GM23338 (cell line): ENCODE measurements at regions not wholly inside any gene's neighbourhood (a gene's known extent, or its start where the extent isn't known, plus 50 kb on each side); places are given as distances from the start of the nearest gene placed in this dataset.

Experiments
- ATAC-seq: fragments of 200-7000 bp; cut with Tn5 transposase; 3 replicates; pipeline ENCODE4 v1.9.1; 2020
- DNase-seq: peaks from one replicate; pipeline ENCODE4 v3.0.0-alpha.2; 2015; ENCODE audit warnings: low spot score
- H2AFZ ChIP-seq: fragments of 200-600 bp; sonication (generic); 2 replicates; pipeline ENCODE4 v1.8.0; 2016; ENCODE audit warnings: antibody characterized with exemption, mild to moderate bottlenecking, moderate library complexity
- H3F3A ChIP-seq: fragments of 200-600 bp; sonication (generic); replicated peaks from 2 replicates; pipeline ENCODE4 v1.8.0; 2017; ENCODE audit warnings: antibody characterized with exemption, mixed run types, low read depth
- H3K27ac ChIP-seq: fragments of 200-600 bp; sonication (generic); 2 replicates; pipeline ENCODE4 v1.6.1; 2016; ENCODE audit warnings: low read depth
- H3K27me3 ChIP-seq: fragments of 200-600 bp; sonication (generic); 2 replicates; pipeline ENCODE4 v1.8.0; 2016; ENCODE audit warnings: mild to moderate bottlenecking, mixed run types, moderate library complexity; ENCODE audit not compliant: insufficient read depth
- H3K36me3 ChIP-seq: fragments of 200-600 bp; sonication (generic); 2 replicates; pipeline ENCODE4 v1.8.0; 2016; ENCODE audit warnings: mild to moderate bottlenecking; ENCODE audit not compliant: insufficient read depth
- H3K4me1 ChIP-seq: fragments of 200-600 bp; sonication (generic); 2 replicates; pipeline ENCODE4 v1.8.0; 2016; ENCODE audit warnings: mild to moderate bottlenecking, moderate library complexity; ENCODE audit not compliant: insufficient read depth
- H3K4me2 ChIP-seq: fragments of 200-600 bp; sonication (generic); 2 replicates; pipeline ENCODE4 v1.7.1; 2017; ENCODE audit warnings: mixed run types
- H3K4me3 ChIP-seq: fragments of 200-600 bp; sonication (generic); 2 replicates; pipeline ENCODE4 v1.6.1; 2016; ENCODE audit warnings: mixed run types
- H3K79me2 ChIP-seq: fragments of 200-600 bp; sonication (generic); replicated peaks from 2 replicates; pipeline ENCODE4 v1.8.0; 2017; ENCODE audit warnings: mild to moderate bottlenecking; ENCODE audit not compliant: insufficient read depth
- H3K9me2 ChIP-seq: fragments of 200-600 bp; sonication (generic); 2 replicates; pipeline ENCODE4 v1.8.0; 2017; ENCODE audit not compliant: insufficient read depth
- H4K20me1 ChIP-seq: fragments of 200-600 bp; sonication (generic); replicated peaks from 2 replicates; pipeline ENCODE4 v1.8.0; 2017; ENCODE audit warnings: mild to moderate bottlenecking; ENCODE audit not compliant: insufficient read depth
- H3K27ac Mint-ChIP-seq: 2 replicates; pipeline ENCODE4 v1.8.0; 2020; ENCODE audit warnings: inconsistent platforms, mild to moderate bottlenecking, moderate library complexity, mixed read lengths
- H3K27me3 Mint-ChIP-seq: 3 replicates; pipeline ENCODE4 v1.8.0; 2022; ENCODE audit warnings: low read depth, mild to moderate bottlenecking, moderate library complexity, mixed read lengths, inconsistent platforms; ENCODE audit not compliant: insufficient read depth, poor library complexity
- H3K36me3 Mint-ChIP-seq: 3 replicates; pipeline ENCODE4 v1.8.0; 2021; ENCODE audit warnings: low read depth, mild to moderate bottlenecking, inconsistent platforms, moderate library complexity, mixed read lengths
- H3K4me1 Mint-ChIP-seq: 3 replicates; pipeline ENCODE4 v1.8.0; 2020; ENCODE audit warnings: mild to moderate bottlenecking, inconsistent platforms, mixed read lengths
- H3K4me3 Mint-ChIP-seq: 3 replicates; pipeline ENCODE4 v1.8.0; 2021; ENCODE audit warnings: moderate library complexity, mild to moderate bottlenecking, inconsistent platforms, mixed read lengths
- H3K9me3 Mint-ChIP-seq: 3 replicates; pipeline ENCODE4 v1.8.0; 2020; ENCODE audit warnings: moderate library complexity, mild to moderate bottlenecking, inconsistent platforms, mixed read lengths
- CREB1 ChIP-seq: fragments of 250-450 bp; sonication (Bioruptor Pico); IDR thresholded peaks from 2 replicates; pipeline ENCODE4 v1.5.0; 2020; ENCODE audit warnings: low read depth, mild to moderate bottlenecking, moderate library complexity
- ETS1 ChIP-seq: IDR thresholded peaks from 2 replicates; pipeline ENCODE4 v1.6.1; 2016; ENCODE audit warnings: antibody characterized with exemption
- EZH2 ChIP-seq: fragments of 200-600 bp; sonication (generic); IDR thresholded peaks from one replicate; pipeline ENCODE4 v1.8.0; 2017; ENCODE audit warnings: antibody characterized with exemption, mild to moderate bottlenecking, low read depth; ENCODE audit not compliant: unreplicated experiment
- EZH2phosphoT487 ChIP-seq: fragments of 200-600 bp; sonication (generic); IDR thresholded peaks from one replicate; pipeline ENCODE4 v1.8.1; 2018; ENCODE audit warnings: antibody characterized with exemption; ENCODE audit not compliant: unreplicated experiment
- JUNB ChIP-seq: IDR thresholded peaks from one replicate; pipeline ENCODE4 v1.6.1; 2016; ENCODE audit warnings: antibody characterized with exemption; ENCODE audit not compliant: unreplicated experiment
- STAT1 ChIP-seq: IDR thresholded peaks from one replicate; pipeline ENCODE4 v1.6.1; 2016; ENCODE audit warnings: antibody characterized with exemption; ENCODE audit not compliant: unreplicated experiment
- ZNF114 ChIP-seq: fragments of 250-450 bp; sonication (Bioruptor Pico); IDR thresholded peaks from 2 replicates; pipeline ENCODE4 v1.5.0; 2020; ENCODE audit warnings: mild to moderate bottlenecking, moderate library complexity
- ZNF331 ChIP-seq: fragments of 250-450 bp; sonication (Bioruptor Pico); IDR thresholded peaks from 2 replicates; pipeline ENCODE4 v1.5.0; 2020; ENCODE audit warnings: low read depth, mild to moderate bottlenecking, moderate library complexity
- TF ChIP-seq, protein P1 (sequence below): IDR thresholded peaks from one replicate; pipeline ENCODE4 v1.6.1; 2018; ENCODE audit warnings: antibody characterized with exemption; ENCODE audit not compliant: unreplicated experiment

GRCh38 chr6:85971238-85971637, 328.6 kb upstream of the SYNCRIP start:
- Mint-ChIP-seq H3K27ac (no peak overlapping the region), H3K4me1 (no peaks in the 10 kb centered on the region), H3K36me3 (no peaks in the 10 kb centered on the region), H3K4me3 (no peak overlapping the region), H3K27me3 (no peaks in the 10 kb centered on the region), H3K9me3 (no peaks in the 10 kb centered on the region)
- H3K27ac ChIP-seq: no peak overlapping the region
- no peaks in the 10 kb centered on the region for H3F3A ChIP-seq
- TF ChIP-seq EZH2phosphoT487 (no peak), ZNF331 (CRISPR knock-in tag) (no peak), ETS1 (no peak), CREB1 (CRISPR knock-in tag) (no peak), EZH2 (no peak), JUNB (no peak), ZNF114 (no peak)
- TF ChIP-seq, protein P1, sequence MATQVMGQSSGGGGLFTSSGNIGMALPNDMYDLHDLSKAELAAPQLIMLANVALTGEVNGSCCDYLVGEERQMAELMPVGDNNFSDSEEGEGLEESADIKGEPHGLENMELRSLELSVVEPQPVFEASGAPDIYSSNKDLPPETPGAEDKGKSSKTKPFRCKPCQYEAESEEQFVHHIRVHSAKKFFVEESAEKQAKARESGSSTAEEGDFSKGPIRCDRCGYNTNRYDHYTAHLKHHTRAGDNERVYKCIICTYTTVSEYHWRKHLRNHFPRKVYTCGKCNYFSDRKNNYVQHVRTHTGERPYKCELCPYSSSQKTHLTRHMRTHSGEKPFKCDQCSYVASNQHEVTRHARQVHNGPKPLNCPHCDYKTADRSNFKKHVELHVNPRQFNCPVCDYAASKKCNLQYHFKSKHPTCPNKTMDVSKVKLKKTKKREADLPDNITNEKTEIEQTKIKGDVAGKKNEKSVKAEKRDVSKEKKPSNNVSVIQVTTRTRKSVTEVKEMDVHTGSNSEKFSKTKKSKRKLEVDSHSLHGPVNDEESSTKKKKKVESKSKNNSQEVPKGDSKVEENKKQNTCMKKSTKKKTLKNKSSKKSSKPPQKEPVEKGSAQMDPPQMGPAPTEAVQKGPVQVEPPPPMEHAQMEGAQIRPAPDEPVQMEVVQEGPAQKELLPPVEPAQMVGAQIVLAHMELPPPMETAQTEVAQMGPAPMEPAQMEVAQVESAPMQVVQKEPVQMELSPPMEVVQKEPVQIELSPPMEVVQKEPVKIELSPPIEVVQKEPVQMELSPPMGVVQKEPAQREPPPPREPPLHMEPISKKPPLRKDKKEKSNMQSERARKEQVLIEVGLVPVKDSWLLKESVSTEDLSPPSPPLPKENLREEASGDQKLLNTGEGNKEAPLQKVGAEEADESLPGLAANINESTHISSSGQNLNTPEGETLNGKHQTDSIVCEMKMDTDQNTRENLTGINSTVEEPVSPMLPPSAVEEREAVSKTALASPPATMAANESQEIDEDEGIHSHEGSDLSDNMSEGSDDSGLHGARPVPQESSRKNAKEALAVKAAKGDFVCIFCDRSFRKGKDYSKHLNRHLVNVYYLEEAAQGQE: no peak
- no peaks in the 10 kb centered on the region for H3K9me2 ChIP-seq
- no peak overlapping the region for H3K4me3 ChIP-seq
- H3K79me2 ChIP-seq: no peaks in the 10 kb centered on the region
- H4K20me1 ChIP-seq: no peaks in the 10 kb centered on the region
- H3K4me2 ChIP-seq: no peak overlapping the region
- H2AFZ ChIP-seq: no peak overlapping the region
- ATAC-seq: no peak
- DNase-seq: no peak
- no peaks in the 10 kb centered on the region for H3K4me1 ChIP-seq
- no peaks in the 10 kb centered on the region for H3K36me3 ChIP-seq
- H3K27me3 ChIP-seq: no peaks in the 10 kb centered on the region

DNA sequence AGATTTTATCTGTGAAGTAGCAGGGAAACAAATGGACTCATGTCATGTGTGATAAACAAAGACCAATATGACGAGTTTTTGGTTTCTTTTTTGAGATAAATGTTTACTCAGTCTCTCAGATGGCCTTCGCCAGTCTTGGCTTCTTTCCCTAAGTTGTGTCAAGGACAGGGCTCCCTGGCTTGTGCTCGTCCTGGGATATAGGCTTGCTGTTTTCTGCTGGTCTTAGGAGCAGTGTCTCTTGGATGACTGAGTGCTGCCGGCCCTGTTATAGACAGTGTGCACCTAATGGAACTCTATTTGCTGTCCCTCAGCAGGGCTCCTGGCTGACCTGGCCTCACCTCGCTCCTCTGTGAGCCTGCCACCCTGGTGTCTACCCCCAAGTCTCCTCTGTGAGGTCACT, 324.1 kb upstream of the SYNCRIP start:
- H3K4me1 Mint-ChIP-seq: no peaks in the 10 kb centered on the region
- H3K9me3 Mint-ChIP-seq: no peaks in the 10 kb centered on the region
- ATAC-seq: no peak

More for the DNA sequence above, 324.1 kb upstream of the SYNCRIP start:
- Histone ChIP-seq H4K20me1 (no peaks in the 10 kb centered on the region), H3F3A (no peaks in the 10 kb centered on the region), H3K79me2 (no peaks in the 10 kb centered on the region), H3K9me2 (no peaks in the 10 kb centered on the region), H3K4me1 (no peaks in the 10 kb centered on the region), H3K27me3 (no peaks in the 10 kb centered on the region), H3K4me2 (no peak overlapping the region), H3K4me3 (no peak overlapping the region), H2AFZ (0 out of 2 replicates have a peak overlapping the region, but pooled peaks have one; percentile 69), H3K36me3 (no peaks in the 10 kb centered on the region), H3K27ac (no peak overlapping the region)
- H3K36me3 Mint-ChIP-seq: no peaks in the 10 kb centered on the region
- DNase-seq: no peak
- no peak overlapping the region for H3K4me3 Mint-ChIP-seq
- peaks cover 2% of the 10 kb centered on the region for H3K27me3 Mint-ChIP-seq
- TF ChIP-seq, protein P1: no peak
- TF ChIP-seq STAT1: no peak
- H3K27ac Mint-ChIP-seq: no peak overlapping the region
